ENCODE measurements at regions not wholly inside any gene's neighbourhood (a gene's known extent, or its start where the extent isn't known, plus 50 kb on each side); places are given as distances from the start of the nearest gene placed in this dataset.
"Not testable (repeated sequence)": the region's sequence is repeated elsewhere in the genome, so short reads cannot be mapped to it uniquely, and the experiment has no call there.

DNA sequence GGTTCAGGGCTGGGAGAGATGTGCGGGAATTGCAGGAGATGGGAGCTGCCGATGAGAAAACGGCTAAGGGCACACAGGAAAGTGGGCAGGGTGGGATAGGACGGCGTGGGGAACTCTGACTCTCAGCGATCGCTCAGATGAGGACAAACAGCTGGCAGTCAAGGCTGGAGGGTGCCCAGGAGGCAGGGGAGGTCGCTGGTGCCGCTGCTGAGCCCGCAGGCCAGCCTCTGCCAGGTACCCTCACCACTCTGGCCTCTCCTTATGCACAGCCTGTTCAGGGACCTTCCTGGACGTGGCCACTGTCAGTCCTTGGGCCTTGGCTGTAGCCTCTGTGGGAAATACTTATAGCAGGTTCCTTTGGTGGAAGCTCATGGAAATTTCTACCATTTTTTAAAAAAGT lies 308.6 kb downstream of the TEX29 start:
- TF ChIP-seq CTCF (IDR thresholded peaks at IDR 0.05; ENCODE audit: borderline replicate concordance, insufficient read depth, low read depth, low read length), result no peak
- H3K4me3 ChIP-seq (ENCODE audit: low read depth, low read length), result no peak overlapping the region

DNA sequence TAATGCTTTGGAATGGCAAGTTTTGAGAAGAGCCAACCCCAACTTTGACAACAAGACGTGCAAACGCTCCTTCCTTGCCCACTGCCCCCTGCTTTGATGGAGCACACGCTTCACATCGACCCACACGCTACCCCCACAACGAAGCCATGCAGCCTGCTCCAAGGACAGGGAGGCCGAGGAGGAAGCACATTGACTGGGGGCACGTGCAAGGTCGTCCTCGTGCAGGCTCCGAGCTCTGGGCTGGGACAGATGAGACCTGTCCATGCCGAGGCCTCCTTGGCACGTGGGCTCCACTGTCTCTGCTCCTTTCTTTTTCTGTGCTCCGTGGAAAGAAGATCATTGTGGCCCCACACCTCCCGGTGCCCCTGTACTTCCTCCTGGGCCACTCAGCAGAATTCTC lies 309.0 kb downstream of the TEX29 start:
- H3K4me3 ChIP-seq (ENCODE audit: low read depth, low read length), result no peak overlapping the region
- no peak for TF ChIP-seq CTCF (IDR thresholded peaks at IDR 0.05; ENCODE audit: borderline replicate concordance, insufficient read depth, low read depth, low read length)

DNA sequence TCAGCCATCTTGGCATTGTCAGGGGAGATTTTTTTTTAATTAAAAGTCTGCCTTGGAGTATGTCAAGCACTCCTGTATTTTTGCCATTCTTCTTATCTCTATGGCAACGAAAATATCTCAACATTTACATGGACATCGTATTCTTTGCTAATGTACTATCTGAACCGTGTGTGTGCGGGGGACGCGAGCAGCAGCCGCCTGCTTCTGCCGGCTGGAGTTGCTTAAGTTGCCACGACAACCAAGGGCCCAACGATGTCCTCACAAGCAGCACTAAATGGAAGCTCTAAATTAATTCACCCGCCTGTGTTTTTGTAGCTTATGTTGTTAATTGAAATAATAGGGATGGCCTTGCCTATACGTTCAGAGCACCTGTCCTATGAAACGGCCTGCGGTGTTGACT lies 309.5 kb downstream of the TEX29 start:
- no peak for TF ChIP-seq CTCF (IDR thresholded peaks at IDR 0.05; ENCODE audit: borderline replicate concordance, insufficient read depth, low read depth, low read length)
- no peak overlapping the region for H3K4me3 ChIP-seq (ENCODE audit: low read depth, low read length)

DNA sequence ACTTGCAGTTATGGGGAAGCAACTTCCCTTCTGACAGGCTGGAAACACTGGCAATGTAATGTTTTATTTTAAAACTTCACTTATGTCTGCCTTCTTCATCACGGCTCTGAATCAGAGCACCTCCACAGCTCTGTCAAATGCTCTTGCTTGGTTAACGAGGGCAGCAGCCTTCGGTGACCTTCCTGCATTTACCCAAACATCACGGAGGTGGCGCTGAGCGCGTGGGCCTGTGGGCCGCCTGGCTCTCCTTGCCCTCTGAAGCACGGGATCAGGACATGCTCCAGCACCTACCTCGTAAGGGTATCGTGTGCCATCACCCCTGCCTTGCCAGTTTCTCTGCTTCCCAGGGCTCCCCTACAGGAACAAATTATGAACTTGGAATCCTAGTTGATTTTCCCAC lies 310.0 kb downstream of the TEX29 start:
- no peak for TF ChIP-seq CTCF (IDR thresholded peaks at IDR 0.05; ENCODE audit: borderline replicate concordance, insufficient read depth, low read depth, low read length)
- no peak overlapping the region for H3K4me3 ChIP-seq (ENCODE audit: low read depth, low read length)

DNA sequence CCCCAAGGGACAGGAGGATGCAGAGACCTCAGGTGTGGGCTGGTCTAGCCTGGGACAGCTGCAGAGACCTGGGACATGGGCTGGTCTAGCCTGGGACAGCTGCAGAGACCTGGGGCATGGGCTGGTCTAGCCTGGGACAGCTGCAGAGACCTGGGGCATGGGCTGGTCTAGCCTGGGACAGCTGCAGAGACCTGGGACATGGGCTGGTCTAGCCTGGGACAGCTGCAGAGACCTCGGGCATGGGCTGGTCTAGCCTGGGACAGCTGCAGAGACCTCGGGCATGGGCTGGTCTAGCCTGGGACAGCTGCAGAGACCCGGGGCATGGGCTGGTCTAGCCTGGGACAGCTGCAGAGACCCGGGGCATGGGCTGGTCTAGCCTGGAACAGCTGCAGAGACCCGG lies 310.8 kb downstream of the TEX29 start:
- H3K4me3 ChIP-seq (ENCODE audit: low read depth, low read length), result not testable (repeated sequence)

DNA sequence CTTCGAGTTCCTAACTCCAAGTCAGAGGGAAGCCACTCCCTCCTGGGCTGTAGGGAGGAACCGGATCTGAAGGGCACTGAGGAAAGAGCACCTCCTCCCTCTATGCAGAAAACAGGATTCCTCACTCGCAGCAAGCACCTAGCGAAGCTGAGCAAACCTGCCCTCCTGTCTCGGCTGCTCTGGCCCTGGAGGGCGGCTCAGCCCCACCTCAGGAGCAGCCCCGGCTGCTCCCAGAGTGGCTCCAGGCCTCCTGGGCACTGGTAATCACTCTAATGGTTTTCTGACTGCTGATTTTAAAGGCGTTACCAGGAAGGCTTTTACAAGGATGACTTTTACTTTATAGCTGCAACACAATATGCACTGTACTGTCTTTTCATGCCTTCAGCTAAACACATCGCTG lies 312.5 kb downstream of the TEX29 start:
- H3K4me3 ChIP-seq (ENCODE audit: low read depth, low read length), result no peak overlapping the region

GRCh38 chr13:111633401-111633800 lies 313.0 kb downstream of the TEX29 start:
- no peak overlapping the region for H3K4me3 ChIP-seq (ENCODE audit: low read depth, low read length)
- no peak for TF ChIP-seq CTCF (IDR thresholded peaks at IDR 0.05; ENCODE audit: borderline replicate concordance, insufficient read depth, low read depth, low read length)

More for the DNA sequence above, 312.5 kb downstream of the TEX29 start:
- no peak for TF ChIP-seq CTCF (IDR thresholded peaks at IDR 0.05; ENCODE audit: borderline replicate concordance, insufficient read depth, low read depth, low read length)

GRCh38 chr13:111634410-111634809 lies 314.0 kb downstream of the TEX29 start:
- no peak overlapping the region for H3K4me3 ChIP-seq (ENCODE audit: low read depth, low read length)
- no peak for TF ChIP-seq CTCF (IDR thresholded peaks at IDR 0.05; ENCODE audit: borderline replicate concordance, insufficient read depth, low read depth, low read length)
